SU-DHL-6 (cell line): ENCODE measurements at regions not wholly inside any gene's neighbourhood (a gene's known extent, or its start where the extent isn't known, plus 50 kb on each side); places are given as distances from the start of the nearest gene placed in this dataset.

Source experiments
- H2AFZ ChIP-seq: fragments of 200-600 bp; sonication (generic); 2 replicates; pipeline ENCODE4 v1.6.1; 2014; ENCODE audit warnings: low read depth, mild to moderate bottlenecking, moderate library complexity, mixed read lengths, antibody characterized with exemption, low read length; ENCODE audit not compliant: severe bottlenecking
- H3F3A ChIP-seq: fragments of 200-600 bp; shearing (Covaris generic); 2 replicates; pipeline ENCODE4 v1.6.0; 2016; ENCODE audit warnings: antibody characterized with exemption, mild to moderate bottlenecking; ENCODE audit not compliant: insufficient read depth
- H3K27ac ChIP-seq: fragments of 200-600 bp; sonication (generic); 2 replicates; pipeline ENCODE4 v1.5.1; 2016; ENCODE audit warnings: low read depth, mild to moderate bottlenecking, low read length, moderate library complexity, mixed read lengths
- H3K27me3 ChIP-seq: fragments of 200-600 bp; sonication (generic), shearing (Covaris generic); 2 replicates; pipeline ENCODE4 v1.6.0; 2014; ENCODE audit warnings: mild to moderate bottlenecking, low read length
- H3K36me3 ChIP-seq: fragments of 200-600 bp; sonication (generic); 2 replicates; pipeline ENCODE4 v1.6.1; 2014; ENCODE audit warnings: mild to moderate bottlenecking, low read length, mixed read lengths
- H3K4me2 ChIP-seq: fragments of 300-600, 200-600 bp; shearing (Covaris generic), sonication (generic); 2 replicates; pipeline ENCODE4 v1.6.0; 2014; ENCODE audit warnings: low read length, low read depth, mild to moderate bottlenecking; ENCODE audit not compliant: poor library complexity, severe bottlenecking
- H3K4me3 ChIP-seq: fragments of 200-600 bp; sonication (generic); 2 replicates; pipeline ENCODE4 v1.5.1; 2014; ENCODE audit warnings: antibody characterized with exemption, low read length, mild to moderate bottlenecking, mixed read lengths; ENCODE audit not compliant: insufficient read depth, poor library complexity, severe bottlenecking
- H3K79me2 ChIP-seq: fragments of 200-600 bp; sonication (generic); 2 replicates; pipeline ENCODE4 v1.6.1; 2014; ENCODE audit warnings: mild to moderate bottlenecking, low read length, moderate library complexity; ENCODE audit not compliant: insufficient read depth
- H3K9ac ChIP-seq: fragments of 200-600 bp; sonication (generic); 2 replicates; pipeline ENCODE4 v1.7.0; 2014; ENCODE audit warnings: mild to moderate bottlenecking, low read length
- H3K9me2 ChIP-seq: fragments of 200-600 bp; sonication (generic); replicated peaks from 2 replicates; pipeline ENCODE4 v1.6.1; 2014; ENCODE audit warnings: low read length; ENCODE audit not compliant: insufficient read depth
- H3K9me3 ChIP-seq: fragments of 200-600 bp; sonication (generic); 2 replicates; pipeline ENCODE4 v1.6.1; 2014; ENCODE audit warnings: low read length, mixed read lengths; ENCODE audit not compliant: insufficient read depth
- H4K20me1 ChIP-seq: fragments of 200-600 bp; sonication (generic); 2 replicates; pipeline ENCODE4 v1.6.1; 2014; ENCODE audit warnings: low read depth, mild to moderate bottlenecking, antibody characterized with exemption, low read length, moderate library complexity, mixed read lengths
- EZH2phosphoT487 ChIP-seq: fragments of 200-600 bp; sonication (generic), shearing (Covaris generic); conservative IDR thresholded peaks from 2 replicates; pipeline ENCODE4 v1.6.1; 2018; ENCODE audit warnings: mild to moderate bottlenecking, antibody characterized with exemption, low read length, moderate library complexity, mixed read lengths
- TF ChIP-seq, protein P1 (sequence below): fragments of 200-600 bp; sonication (generic); IDR thresholded peaks from one replicate; pipeline ENCODE4 v1.5.1; 2017; ENCODE audit warnings: antibody characterized with exemption, mild to moderate bottlenecking, low read length, moderate library complexity; ENCODE audit not compliant: insufficient read depth, poor library complexity, severe bottlenecking

DNA sequence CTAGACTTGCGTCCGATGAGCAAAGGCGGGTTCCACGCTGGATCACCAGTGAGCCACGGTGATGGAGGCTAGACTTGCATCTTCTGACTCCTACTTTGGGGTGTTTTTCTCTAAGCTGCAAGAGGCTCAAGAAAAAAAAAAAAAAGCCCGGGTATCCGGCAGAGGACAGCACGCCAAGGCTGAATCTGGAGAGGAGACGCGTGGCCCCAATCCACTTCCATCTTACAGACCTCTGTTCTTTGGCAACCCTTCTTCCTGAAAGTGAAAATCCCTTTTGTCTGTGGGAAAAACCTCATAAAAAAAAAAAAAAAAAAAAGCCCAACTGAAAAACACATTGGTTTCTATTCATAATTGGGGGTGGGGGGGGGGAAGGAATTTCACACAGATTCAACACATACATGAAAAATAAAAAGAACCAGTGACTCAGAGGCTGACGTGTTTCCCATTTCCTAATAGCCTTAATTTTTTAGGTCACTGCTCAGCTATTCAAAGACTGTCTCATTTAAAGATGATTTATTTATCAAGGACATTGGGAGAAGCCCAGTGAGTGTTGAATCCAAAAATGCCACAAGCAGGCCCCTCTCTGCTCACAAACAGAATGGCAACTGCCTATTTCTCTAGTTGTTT, 258.3 kb downstream of the FOXL1 start:
- no peak overlapping the region for H3K27ac ChIP-seq
- H3K4me2 ChIP-seq: no peak overlapping the region
- H3K27me3 ChIP-seq: no peaks in the 10 kb centered on the region
- H3K9me2 ChIP-seq: no peaks in the 10 kb centered on the region
- H3K4me3 ChIP-seq: no peak overlapping the region
- no peak for TF ChIP-seq EZH2phosphoT487
- TF ChIP-seq, protein P1, sequence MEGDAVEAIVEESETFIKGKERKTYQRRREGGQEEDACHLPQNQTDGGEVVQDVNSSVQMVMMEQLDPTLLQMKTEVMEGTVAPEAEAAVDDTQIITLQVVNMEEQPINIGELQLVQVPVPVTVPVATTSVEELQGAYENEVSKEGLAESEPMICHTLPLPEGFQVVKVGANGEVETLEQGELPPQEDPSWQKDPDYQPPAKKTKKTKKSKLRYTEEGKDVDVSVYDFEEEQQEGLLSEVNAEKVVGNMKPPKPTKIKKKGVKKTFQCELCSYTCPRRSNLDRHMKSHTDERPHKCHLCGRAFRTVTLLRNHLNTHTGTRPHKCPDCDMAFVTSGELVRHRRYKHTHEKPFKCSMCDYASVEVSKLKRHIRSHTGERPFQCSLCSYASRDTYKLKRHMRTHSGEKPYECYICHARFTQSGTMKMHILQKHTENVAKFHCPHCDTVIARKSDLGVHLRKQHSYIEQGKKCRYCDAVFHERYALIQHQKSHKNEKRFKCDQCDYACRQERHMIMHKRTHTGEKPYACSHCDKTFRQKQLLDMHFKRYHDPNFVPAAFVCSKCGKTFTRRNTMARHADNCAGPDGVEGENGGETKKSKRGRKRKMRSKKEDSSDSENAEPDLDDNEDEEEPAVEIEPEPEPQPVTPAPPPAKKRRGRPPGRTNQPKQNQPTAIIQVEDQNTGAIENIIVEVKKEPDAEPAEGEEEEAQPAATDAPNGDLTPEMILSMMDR: no peak
- no peak overlapping the region for H3K9ac ChIP-seq
- H3K79me2 ChIP-seq: no peaks in the 10 kb centered on the region
- H3F3A ChIP-seq: no peaks in the 10 kb centered on the region
- H3K36me3 ChIP-seq: no peaks in the 10 kb centered on the region
- H3K9me3 ChIP-seq: no peaks in the 10 kb centered on the region
- H2AFZ ChIP-seq: no peak overlapping the region
- no peaks in the 10 kb centered on the region for H4K20me1 ChIP-seq

DNA sequence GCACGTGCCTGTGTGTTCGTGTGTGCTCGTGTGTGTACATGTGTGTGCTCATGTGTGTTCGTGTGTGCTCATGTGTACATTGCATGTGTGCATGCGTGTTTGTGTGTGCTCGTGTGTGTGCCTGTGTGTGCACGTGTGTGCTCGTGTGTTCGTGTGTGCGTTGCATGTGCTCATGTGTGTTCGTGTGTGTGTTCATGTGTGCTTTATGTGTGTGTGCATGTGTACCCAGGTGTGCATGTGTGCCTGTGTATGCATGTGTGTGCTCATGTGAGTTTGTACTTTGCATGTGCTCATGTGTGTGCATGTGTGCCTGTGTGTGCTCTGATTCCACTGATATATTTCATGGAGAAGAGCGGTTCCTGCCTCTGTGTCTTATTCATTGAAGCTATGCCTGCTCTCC, 265.5 kb downstream of the FOXL1 start:
- Histone ChIP-seq H3K9me3 (no peaks in the 10 kb centered on the region), H3K36me3 (no peaks in the 10 kb centered on the region), H3K27me3 (no peaks in the 10 kb centered on the region), H3K27ac (no peak overlapping the region), H3F3A (no peaks in the 10 kb centered on the region), H4K20me1 (no peaks in the 10 kb centered on the region), H3K79me2 (no peaks in the 10 kb centered on the region), H3K9me2 (no peaks in the 10 kb centered on the region), H2AFZ (no peak overlapping the region), H3K4me3 (no peak overlapping the region), H3K9ac (no peak overlapping the region), H3K4me2 (no peak overlapping the region)
- TF ChIP-seq, protein P1: no peak
- no peak for TF ChIP-seq EZH2phosphoT487

DNA sequence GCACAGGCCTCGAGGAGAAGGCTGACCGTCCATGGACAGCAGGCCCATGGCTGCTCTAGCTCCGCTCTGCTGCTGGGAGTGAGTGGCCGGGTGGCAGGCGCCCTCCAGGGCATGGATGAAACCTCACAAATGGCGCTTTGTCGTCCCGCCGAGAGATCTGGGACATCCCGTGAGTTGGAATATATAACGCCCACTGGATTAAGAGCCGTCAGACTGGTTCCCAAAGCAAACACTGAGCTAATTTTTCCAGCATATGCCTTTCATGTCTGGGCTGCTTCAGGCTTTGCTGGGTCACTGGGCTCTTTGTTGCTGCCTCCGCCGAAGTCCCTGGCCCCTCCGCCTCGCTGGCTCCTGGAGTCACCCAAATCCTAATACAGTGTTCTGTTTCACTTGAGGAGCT, 266.3 kb downstream of the FOXL1 start:
- no peaks in the 10 kb centered on the region for H3K9me2 ChIP-seq
- H3K27me3 ChIP-seq: no peaks in the 10 kb centered on the region
- H3K36me3 ChIP-seq: no peaks in the 10 kb centered on the region
- TF ChIP-seq, protein P1: no peak
- no peak for TF ChIP-seq EZH2phosphoT487
- H4K20me1 ChIP-seq: no peaks in the 10 kb centered on the region
- H3K79me2 ChIP-seq: no peaks in the 10 kb centered on the region
- no peaks in the 10 kb centered on the region for H3K9me3 ChIP-seq
- H3K9ac ChIP-seq: no peak overlapping the region
- no peak overlapping the region for H3K4me3 ChIP-seq
- H3K4me2 ChIP-seq: no peak overlapping the region
- H2AFZ ChIP-seq: no peak overlapping the region
- H3F3A ChIP-seq: no peaks in the 10 kb centered on the region
- no peak overlapping the region for H3K27ac ChIP-seq
